OCI-LY3 (cell line): ENCODE measurements at regions not wholly inside any gene's neighbourhood (a gene's known extent, or its start where the extent isn't known, plus 50 kb on each side); places are given as distances from the start of the nearest gene placed in this dataset.

ENCODE experiments used
- CTCF ChIP-seq: fragments of 200-600, 300-600 bp; sonication (generic); IDR thresholded peaks from 2 replicates; pipeline ENCODE4 v1.5.1; 2014; ENCODE audit warnings: antibody characterized with exemption, low read length, low read depth
- EZH2phosphoT487 ChIP-seq: fragments of 200-600 bp; shearing (Covaris generic); IDR thresholded peaks from 2 replicates; pipeline ENCODE4 v1.6.1; 2018; ENCODE audit warnings: antibody characterized with exemption, mixed run types, low read depth

- TF ChIP-seq CTCF (no peak), EZH2phosphoT487 (no peak)
Observed at GRCh38 chr22:48905206-48905975, 922.3 kb downstream of the BRD1 start.
